GM18505 (cell line): ENCODE measurements at regions not wholly inside any gene's neighbourhood (a gene's known extent, or its start where the extent isn't known, plus 50 kb on each side); places are given as distances from the start of the nearest gene placed in this dataset.

ENCODE experiments used
- ATAC-seq: cut with Tn5 transposase; IDR thresholded peaks from one replicate; pipeline ENCODE4 v1.9.1; 2021; ENCODE audit not compliant: unreplicated experiment
- POLR2A ChIP-seq: IDR thresholded peaks from 4 replicates; pipeline ENCODE4 v1.6.1; 2011; ENCODE audit warnings: borderline replicate concordance; ENCODE audit not compliant: insufficient read depth, insufficient read length; ENCODE audit errors: extremely low read depth

- TF ChIP-seq POLR2A, result no peak
- no peak for ATAC-seq
Measured at GRCh38 chr18:5747678-5748077, 147.6 kb downstream of the TMEM200C start.

- no peak for TF ChIP-seq POLR2A
- ATAC-seq, result no peak
Measured at GRCh38 chr18:5746844-5747243, 148.5 kb downstream of the TMEM200C start.

GRCh38 chr18:5744659-5745058 is 150.7 kb downstream of the TMEM200C start:
- no peak for ATAC-seq

DNA sequence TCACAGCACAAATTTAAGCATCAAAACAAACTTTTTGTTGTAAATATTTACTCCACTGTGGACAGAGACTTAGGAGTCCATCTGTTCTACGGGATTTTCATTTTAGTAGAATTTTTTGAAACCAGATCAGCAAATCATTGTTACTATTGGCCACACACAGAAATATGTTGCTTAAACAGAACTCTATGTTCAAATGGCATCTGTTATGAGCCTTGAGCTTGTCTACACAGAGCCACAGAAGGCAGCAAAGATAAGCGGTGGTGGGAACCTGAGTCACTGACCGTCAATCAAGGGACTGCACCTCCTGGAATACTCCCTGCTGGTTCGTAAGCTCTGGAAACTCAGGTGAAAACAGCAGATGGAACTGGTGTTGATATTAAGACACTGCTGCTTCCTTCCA is 156.8 kb downstream of the TMEM200C start:
- TF ChIP-seq POLR2A, result no peak
- ATAC-seq, result no peak

More at GRCh38 chr18:5744659-5745058, 150.7 kb downstream of the TMEM200C start:
- TF ChIP-seq POLR2A, result no peak

- no peak for TF ChIP-seq POLR2A
- no peak for ATAC-seq
Measured at GRCh38 chr18:5732318-5732717, 163.0 kb downstream of the TMEM200C start.

DNA sequence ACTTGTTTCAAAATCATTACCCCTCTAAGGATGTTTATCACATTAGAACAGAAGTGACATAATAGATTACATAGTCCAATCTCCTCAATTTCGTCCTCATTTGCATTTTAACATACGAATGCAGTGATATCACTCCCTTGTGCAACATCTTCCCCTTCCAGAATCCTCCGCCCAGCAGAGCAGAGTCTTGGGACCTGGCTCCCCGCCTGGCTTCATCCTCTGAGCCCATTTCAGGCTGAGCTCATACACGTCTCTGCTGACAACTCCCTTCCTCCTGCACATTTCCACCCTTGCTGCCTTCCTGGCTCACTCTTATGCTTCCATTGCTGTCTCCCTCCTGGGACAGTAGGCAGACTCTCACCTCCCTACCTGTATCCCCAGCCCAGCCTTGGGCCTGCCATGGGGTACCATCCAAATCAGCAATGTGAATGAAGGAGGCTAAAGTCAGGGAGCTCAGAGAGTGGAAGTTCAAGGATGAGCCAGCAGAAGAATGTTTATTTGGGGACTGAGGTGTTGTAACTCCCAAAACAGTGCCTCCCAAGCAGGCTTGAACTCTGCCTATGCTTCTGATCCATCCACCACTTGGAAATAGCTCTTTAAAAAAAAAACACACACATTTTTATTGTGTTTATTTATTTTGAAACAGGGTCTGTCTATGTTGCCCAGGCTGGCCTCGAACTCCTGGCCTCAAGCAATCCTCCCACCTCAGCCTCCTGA is 165.2 kb downstream of the TMEM200C start:
- ATAC-seq, result no peak
- no peak for TF ChIP-seq POLR2A

- no peak for ATAC-seq
- no peak for TF ChIP-seq POLR2A
Measured at GRCh38 chr18:5728531-5728930, 166.8 kb downstream of the TMEM200C start.

DNA sequence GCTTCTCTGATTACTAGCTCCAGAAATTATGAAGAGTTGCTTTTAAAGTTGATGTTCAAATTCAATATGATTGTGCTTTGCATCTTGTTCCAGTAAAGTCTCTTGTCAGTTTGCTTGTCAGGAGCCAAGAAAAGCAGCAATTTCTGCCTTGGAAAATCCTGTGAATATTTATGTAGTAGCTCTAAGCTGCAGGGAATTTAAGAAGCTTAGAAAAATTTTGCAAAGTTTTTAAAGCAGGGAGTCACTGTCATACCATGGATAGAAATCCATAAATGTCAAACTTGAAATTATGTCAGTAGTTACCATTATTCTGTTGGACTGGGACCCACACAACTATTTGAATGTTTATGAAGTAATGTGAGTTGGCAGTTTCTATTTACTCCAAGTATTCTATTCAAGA is 169.3 kb downstream of the TMEM200C start:
- ATAC-seq, result no peak

GRCh38 chr18:5721924-5722323 is 173.4 kb downstream of the TMEM200C start:
- ATAC-seq, result no peak
- TF ChIP-seq POLR2A, result no peak

More for the DNA sequence above, 169.3 kb downstream of the TMEM200C start:
- TF ChIP-seq POLR2A, result no peak

- ATAC-seq, result no peak
- TF ChIP-seq POLR2A, result no peak
Measured at GRCh38 chr18:5720132-5720531, 175.2 kb downstream of the TMEM200C start.

DNA sequence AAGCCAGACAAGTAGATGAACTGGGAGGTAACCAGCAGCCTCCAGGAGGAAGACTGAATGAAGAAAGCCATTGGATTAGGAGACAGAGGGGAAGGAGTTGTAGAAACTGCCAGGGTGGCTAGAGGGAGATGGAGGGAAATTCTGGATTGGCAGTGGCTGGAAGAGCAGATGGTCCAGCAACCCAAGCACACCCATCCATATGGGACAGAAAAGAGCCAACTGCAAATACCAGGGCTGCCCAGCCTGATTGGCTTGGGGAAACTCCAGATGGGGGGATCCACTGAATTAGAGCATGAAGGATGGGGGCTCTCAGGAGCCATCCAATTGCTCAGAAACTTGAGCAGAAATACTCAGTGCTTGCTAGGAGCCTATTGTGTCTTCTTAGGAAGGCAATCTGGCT is 173.5 kb upstream of the EPB41L3 start:
- no peak for TF ChIP-seq POLR2A
- ATAC-seq, result no peak

DNA sequence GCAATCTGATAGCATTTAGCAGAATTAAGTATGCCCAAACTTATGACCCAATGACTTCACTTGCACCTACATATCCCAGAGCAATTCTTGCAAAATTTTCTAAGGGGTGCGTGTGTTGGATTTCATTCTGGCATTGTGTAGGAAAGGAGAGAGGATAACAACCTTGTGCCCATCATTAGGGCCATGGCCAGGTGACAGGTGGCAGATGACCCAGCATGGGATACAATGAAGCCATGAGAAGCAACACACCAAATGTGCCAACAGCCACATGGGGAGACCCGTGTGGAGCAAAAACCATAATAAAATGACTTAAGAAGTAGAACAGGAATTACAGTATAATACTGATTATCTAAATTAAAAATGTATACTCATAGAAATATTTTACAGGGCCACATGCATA is 166.9 kb upstream of the EPB41L3 start:
- TF ChIP-seq POLR2A, result no peak
- no peak for ATAC-seq

GRCh38 chr18:5710235-5710634 is 166.4 kb upstream of the EPB41L3 start:
- no peak for ATAC-seq
- no peak for TF ChIP-seq POLR2A

- TF ChIP-seq POLR2A, result no peak
Measured at GRCh38 chr18:5709476-5710095, 165.8 kb upstream of the EPB41L3 start.

GRCh38 chr18:5707586-5707985 is 163.8 kb upstream of the EPB41L3 start:
- ATAC-seq, result no peak
- no peak for TF ChIP-seq POLR2A

More at GRCh38 chr18:5709476-5710095, 165.8 kb upstream of the EPB41L3 start:
- ATAC-seq, result no peak

DNA sequence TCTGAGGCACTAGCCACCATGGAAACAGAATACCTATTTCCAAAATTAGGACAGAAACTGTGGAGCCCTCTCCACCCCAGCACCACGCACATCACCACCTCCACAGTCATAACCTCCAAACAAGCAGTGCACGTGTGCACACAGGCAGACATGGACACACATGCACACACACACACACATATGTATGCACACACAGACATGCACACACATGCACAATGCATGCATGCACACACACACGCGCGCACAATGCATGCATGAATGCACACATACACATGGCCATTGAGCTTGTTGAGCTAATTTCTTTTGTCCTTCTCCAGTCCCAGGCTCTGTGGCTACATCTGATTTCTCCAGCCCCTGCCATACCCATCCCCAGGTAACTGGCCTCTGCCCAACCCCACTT is 161.6 kb upstream of the EPB41L3 start:
- no peak for ATAC-seq
- TF ChIP-seq POLR2A, result no peak
